NCI-H2196 (cell line): ENCODE measurements at regions not wholly inside any gene's neighbourhood (a gene's known extent, or its start where the extent isn't known, plus 50 kb on each side); places are given as distances from the start of the nearest gene placed in this dataset.
"Not testable (repeated sequence)": the region's sequence is repeated elsewhere in the genome, so short reads cannot be mapped to it uniquely, and the experiment has no call there.

Experiments
- DNase-seq: peaks from one replicate; lab custom pipeline; 2025; ENCODE audit not compliant: unreplicated experiment; lab: John Stamatoyannopoulos, UW

DNA sequence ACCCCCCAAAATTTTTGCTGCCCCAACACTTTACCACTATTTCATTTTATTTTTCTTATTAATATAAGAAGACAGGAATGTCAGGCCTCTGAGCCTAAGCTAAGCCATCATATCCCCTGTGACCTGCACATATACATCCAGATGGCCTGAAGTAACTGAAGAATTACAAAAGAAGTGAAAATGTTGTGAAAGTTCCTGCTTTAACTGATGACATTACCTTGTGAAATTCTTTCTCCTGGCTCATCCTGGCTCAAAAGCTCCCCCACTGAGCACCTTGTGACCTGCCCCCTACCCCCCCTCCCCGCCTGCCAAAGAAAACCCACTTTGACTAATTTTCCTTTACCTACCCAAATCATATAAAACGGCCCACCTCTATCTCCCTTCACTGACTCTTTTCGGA is 200.3 kb upstream of the FKBP1C start:
- not testable (repeated sequence) for DNase-seq

DNA sequence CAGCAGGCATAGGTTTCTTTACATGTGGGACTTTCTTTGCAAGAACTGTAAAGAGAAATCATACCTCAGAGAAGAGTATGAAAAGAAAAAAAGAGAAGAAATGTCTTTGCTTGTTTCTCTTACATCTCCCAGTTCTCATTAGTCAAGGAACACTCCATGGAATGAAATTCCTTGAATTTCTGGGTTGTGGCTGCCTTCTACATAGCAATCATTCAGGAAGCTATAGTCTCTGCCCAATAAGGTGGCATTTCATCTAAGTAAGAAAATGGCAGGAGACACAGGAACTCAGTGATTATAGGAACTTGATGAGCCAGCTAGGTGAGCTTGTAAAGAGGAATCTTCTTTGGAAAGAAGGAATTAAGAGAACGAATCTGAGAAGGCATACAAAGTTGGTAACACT is 197.0 kb upstream of the FKBP1C start:
- no peak for DNase-seq

DNA sequence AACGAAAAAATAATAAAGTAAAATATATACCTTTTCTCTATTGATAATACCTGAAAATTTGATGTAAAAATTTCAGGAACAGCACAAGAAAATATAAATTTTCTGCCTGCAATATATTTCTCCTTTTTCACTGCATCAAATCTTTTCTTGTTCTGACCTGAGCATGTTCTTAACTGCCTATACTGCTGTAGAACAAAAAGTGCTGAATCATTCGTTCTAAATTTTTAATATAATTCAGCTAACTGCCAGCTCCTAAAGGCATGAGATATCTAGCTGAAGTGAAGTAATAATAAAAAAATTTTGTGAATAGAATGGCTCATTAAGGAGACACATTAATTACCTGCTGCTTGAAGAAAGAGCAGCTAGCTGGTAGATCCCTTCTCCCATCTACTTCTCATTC is 188.6 kb upstream of the FKBP1C start:
- DNase-seq, result no peak

DNA sequence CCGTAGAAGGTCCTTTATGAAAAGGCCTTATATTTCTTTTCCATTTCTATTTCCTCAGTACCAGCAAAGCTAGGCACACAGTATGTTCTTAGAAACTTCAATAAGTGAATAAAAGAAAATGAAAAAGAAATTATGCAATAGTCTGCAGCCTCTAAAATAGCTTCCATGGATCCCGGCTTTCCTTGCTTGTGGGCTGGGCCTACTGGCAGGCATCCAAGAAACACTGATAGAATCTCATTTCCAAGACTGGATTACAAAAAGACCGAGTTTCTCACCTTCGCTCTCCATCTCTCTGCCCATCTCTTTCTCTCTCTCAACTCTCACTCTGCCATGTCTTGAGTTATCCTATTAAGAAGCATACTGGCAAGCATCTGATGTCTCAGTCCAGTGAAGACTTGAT is 187.5 kb upstream of the FKBP1C start:
- DNase-seq, result no peak

DNA sequence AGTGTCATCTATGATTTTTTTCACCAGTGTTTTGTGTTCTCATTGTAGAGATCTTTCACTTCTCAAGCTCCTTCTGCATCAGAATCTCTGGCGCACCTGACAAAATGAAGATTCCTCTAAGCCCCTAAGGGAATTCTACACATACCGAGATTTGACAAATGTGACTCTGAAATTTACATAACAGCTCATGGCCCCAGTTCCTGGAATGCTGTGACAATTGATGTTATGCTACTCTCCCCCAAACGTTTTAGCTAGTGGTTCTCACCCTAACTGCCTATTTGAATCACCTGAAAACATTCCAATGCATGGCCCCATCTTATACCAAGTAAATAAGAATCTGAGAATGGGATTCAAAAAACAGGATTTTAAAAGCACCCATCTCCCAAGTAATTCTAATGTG is 162.1 kb upstream of the FKBP1C start:
- DNase-seq, result no peak

DNA sequence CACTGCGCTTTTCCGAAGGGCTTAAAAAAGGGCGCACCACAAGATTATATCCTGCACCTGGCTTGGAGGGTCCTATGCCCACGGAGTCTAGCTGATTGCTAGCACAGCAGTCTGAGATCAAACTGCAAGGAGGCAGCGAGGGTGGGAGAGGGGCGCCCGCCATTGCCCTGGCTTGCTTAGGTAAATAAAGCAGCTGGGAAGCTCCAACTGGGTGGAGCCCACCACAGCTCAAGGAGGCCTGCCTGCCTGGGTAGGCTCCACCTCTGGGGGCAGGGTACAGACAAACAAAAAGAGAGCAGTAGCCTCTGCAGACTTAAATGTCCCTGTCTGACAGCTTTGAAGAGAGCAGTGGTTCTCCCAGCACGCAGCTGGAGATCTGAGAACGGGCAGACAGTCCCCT is 158.1 kb upstream of the FKBP1C start:
- DNase-seq, result not testable (repeated sequence)

DNA sequence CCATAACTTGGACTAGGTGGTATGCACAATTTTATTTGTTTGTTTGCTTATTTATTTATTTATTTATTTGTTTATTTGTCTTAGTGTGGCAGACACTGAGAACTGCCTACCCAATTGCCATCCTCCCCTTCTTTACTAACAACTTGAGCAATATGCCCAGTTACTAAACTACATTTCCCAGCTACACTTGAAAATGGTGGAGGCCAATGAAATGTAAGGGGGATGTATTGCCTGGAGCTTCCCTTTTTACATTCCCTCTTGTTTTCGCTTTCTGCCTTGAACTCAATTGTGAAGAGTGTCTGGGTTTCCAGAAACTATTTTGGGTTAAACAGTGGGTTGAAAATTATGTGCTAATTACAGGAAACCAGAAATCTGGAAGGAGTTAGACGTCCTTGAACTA is 152.7 kb upstream of the FKBP1C start:
- DNase-seq, result no peak

DNA sequence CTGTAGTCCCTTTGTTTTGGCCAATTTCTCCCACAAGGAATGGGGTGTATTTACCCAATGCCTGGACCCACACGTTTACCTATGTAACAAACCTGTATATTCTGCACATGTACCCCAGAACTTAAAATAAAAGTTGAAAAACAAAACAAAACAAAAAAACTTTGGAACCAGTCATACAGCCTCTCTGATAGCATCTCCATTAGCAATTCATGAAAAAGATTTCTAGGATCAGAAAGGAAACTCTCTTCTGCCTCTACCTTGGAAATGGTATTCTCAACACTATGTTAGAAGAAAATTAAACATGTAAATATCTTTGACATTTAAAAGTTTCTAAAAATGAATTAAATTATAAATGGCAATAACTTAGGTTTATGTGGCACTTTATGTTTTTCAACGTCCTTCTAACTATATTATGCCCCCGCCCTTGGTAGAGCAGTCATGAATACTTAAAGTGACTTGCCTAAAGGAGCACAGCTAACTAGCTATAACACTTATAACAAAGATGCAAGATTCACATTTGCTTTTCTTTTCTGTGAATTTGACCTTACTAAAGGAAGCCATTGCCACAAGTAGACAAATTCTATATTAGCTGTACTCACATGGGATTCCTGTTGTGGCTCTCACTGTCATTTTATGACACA is 147.5 kb upstream of the FKBP1C start:
- no peak for DNase-seq

DNA sequence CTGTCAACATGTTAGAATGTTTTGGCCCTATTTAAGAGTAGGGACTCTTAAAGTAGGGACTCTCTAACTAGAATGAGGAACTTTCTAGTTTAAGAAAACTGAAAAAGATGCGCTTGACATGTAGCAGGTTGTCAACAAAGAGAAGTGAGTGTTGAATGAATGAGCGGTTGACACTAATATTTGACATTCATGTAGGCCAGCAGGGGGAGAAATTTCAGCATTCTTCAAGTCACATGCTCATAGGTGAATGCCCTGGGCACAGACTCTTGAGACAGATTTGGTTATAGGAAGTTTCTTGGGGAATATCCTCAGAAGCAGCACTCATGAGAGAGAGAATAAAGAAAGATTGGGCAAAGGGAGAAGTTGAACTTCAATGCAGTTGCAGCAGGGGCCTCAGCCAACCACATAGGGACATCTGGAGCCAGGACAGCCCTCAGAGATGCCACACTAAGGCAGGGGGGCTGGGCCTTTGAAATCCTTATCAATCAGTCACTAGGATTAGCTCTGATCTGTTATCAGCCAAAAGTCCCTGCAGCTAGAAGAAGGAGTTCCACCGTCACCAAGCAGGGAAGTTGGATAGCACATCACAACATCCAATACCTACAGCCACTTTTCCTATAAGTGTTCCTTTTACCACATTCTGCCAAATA is 145.1 kb upstream of the FKBP1C start:
- DNase-seq, result no peak

DNA sequence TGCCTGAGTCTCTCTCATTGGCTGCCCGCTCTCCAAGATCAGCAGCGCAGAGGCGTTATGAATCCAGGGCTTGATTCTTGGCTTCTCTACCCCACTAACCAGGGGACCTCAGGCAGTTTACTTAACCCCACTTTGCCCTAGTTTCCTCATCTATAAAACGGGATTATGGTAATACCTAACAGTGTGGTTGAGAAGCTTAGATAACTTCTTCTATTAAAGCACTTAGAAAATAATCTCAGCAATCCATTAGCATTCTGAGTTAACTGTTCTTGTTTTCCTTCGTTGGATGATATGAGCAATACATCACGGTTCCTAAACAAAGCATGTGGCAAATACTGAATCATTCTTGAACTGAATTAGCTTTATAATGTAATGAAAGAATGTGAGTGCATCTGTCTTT is 116.3 kb upstream of the FKBP1C start:
- DNase-seq, result no peak

DNA sequence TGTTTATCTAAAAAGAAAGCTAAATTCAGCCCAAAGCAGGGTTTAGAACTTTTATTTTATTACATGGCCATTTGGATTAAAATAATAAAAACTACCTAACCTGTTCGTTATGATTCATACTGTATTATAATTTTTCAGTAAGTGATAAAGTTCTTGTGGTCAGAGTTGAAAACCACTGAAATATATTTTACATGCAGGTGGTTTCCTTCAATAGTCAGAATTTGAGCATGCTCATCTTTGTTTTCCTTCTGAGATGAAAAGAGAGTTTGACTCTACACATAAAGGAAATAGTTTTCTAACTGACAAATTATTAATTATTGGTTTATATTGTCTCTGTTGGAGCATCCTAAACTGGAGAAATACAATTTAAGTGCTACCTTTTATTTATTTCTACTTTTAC is 114.0 kb upstream of the FKBP1C start:
- DNase-seq, result no peak

DNA sequence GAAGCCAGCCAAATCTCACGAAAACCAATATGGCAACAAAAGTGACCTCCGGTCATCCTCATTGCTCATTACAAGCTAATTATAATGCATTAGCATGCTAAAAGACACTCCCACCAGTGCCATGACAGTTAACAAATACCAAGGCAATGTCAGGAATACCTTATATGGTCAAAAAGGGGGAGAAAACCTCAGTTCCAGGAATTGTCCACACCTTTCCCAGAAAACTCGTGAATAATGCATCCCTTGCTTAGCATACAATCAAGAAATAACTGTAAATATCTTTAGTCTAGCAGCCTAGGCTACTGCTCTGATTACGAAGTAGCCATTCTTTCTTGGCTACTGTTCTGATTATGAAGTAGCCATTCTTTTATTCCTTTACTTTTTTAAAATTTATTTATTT is 112.5 kb upstream of the FKBP1C start:
- DNase-seq, result no peak

DNA sequence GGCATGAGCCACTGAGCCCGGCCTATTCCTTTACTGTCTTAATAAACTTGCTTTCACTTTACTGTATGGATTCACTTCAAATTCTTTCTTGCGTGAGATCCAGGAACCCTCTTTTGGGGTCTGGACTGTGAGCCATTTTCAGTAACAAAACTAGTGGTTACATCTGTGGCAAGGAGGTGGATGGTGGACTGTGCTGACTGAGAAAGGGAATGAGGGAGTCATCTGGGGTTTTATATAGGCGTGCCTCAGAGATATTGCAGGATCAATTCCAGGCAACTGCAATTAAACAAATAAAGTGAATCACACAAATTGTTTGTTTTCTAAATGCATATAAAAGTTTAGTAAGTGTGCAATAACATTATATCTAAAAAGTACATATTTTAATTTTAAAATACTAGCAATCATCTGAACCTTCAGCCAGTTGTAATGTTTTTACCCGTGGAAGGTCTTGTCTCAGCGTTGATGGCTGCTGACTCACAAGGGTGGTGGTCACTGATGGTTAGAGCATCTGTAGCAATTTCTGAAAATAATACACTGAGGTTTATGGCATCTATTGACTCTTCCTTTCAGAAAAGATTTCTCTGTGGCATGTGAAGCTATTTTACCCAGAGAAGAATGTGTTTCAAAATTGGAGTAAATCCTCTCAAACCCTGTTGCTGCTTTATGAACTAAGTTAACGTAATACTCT is 111.4 kb upstream of the FKBP1C start:
- no peak for DNase-seq

DNA sequence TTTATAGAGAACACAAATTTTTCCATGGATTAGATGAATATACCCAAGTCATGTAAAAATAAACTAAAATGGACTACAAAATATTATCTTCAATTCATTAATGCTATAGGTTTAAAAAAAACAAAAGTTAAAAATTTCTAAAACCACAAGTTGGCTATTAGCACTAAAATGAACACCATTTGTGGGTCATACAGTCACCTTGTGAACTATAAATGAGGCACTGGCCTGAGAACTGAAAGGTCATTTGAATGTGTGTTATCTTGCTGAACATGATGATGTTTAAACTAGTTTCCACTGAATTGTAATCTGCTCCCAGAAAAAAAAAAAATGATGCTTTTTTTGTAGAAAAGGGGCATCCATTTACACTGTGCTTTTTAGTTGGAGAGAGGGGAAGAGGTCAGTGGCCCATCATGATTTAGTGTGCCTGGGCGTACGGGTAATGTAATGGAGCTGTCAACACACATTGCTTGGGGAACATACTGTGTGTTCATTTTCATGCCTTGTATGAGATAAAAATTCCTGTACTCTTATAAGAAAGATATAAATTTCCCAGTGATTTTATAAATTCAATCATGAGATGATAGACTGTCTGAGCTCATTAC is 96.6 kb upstream of the FKBP1C start:
- no peak for DNase-seq

DNA sequence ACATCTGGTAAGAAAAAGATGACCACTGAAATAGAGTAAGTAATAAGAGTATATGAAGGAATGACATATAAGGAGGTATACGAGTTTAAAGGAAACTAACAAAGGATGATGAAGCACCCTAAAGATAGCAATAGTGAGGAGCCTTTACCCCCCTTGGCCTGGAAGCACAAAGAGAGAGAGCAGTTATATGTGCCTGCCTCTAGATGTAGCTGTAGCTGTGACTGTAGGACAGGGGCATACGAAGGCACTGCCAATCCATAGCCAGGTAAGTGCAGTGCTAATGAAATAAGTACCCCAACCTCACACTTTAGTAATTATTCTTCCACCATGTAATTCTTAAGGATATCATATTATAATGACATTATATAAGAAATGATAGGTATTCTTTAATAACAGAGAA is 90.1 kb upstream of the FKBP1C start:
- DNase-seq, result no peak

DNA sequence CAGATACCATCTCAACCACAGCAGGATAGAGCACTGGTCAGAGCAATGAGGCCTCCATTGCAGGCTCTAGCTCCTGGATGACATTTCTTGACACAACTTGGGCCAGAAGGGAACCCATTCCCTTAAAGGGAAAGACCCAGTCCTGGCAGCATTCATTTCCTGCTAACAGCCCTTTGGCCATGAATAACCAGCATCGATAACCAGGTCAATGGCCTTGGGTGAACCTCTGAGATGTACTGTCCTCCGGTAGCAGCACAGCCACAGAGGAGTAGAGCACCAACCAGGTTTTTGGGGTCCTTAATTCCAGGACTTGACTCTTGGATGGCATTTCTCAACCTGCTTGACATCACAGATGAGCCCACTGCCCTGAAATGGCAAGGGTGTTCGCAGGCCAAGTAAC is 71.2 kb upstream of the FKBP1C start:
- DNase-seq, result no peak

DNA sequence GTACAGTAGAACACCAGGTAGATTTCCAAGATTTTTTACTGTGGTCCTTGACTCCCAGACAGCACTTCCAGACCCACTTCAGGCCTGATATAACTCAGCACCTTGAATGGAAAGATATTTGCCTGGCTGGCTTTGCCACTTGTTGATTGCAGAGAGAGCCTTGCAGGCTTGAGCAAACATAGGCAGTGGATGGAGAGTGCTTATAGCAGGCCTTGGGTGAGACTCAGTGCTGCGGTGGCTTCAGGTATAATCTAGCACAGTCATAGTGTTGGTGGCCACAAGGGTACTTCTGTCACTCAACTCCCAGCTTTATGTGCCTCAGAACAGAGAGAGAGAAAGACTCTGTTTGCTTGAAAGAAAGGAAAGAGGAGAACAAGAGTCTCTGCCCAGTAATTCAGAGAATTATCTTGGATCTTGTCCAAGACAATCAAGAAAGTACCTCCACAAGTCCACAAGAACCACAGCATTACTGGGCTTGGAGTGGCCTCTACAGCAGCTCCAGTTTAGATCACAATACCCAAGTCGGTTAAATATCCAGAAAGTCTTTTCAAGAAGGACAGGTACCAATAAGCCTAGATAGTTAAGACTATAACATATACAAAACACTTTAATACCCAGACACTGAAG is 70.5 kb upstream of the FKBP1C start:
- no peak for DNase-seq

DNA sequence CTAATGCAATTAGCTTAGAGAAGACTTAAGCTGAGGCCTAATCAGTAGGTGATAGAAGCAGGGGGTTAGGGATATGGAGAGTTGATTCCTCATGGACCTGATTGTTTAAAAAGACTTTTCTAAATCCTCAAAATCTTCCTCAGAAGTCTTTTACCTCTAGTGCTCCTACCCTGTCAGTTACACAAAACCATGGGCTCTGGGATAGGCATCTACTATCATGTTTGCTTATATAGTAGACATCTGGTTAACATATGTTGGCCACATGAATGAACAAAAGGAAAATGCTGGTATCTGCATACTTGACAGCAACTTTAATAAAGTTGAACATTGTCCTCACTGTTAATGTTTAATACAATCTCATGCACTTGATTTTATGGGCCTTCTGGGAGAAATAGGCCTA is 61.5 kb upstream of the FKBP1C start:
- DNase-seq, result no peak

DNA sequence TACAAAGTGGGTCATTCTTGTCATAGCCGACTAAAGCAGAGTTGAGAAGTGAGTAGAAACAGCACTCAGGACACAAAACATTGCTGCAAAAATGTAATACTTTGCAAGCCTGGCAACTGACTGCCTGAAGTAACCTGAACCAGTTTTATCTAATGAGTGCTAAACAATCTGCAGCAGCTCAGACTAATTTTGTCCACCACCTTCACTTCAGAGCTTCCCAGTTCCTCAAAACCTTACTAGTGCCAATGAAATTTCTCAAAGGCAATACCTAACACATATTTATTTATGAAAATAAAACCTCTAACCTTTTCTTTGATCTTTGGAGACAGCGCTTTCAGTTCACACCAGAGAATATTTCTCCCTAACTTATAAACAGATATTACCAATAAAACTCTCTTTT is 56.7 kb upstream of the FKBP1C start:
- DNase-seq, result no peak
